Tibial nerve (tissue), 4 donors: ENCODE measurements at regions not wholly inside any gene's neighbourhood (a gene's known extent, or its start where the extent isn't known, plus 50 kb on each side); places are given as distances from the start of the nearest gene placed in this dataset.

ENCODE experiments used
- CTCF ChIP-seq, 5 experiments: fragments of 200-600 bp in 3 of 5; fragments of 450-650 bp in 2 of 5; sonication (generic) in 3 of 5; IDR thresholded peaks; one replicate each; pipeline ENCODE4 v1.5.1; 2016 to 2019; ENCODE audit warnings: antibody characterized with exemption in 5 of 5, mild to moderate bottlenecking in 3 of 5, moderate library complexity in 2 of 5
- EP300 ChIP-seq, 2 donors: sonication (generic); formaldehyde crosslinking; IDR thresholded peaks; one replicate each; pipeline ENCODE4 v1.6.1; 2017; ENCODE audit warnings: antibody characterized with exemption in 2 of 2, mild to moderate bottlenecking in 1 of 2
- POLR2A ChIP-seq, 2 donors: fragments of 450-650 bp; IDR thresholded peaks; one replicate each; pipeline ENCODE4 v1.6.1; 2017; ENCODE audit warnings: antibody characterized with exemption in 2 of 2, mild to moderate bottlenecking in 2 of 2, moderate library complexity in 2 of 2

GRCh38 chr2:154911729-154912128 is 213.2 kb downstream of the KCNJ3 start:
- TF ChIP-seq CTCF (IDR thresholded peaks at IDR 0.05) (no peak), POLR2A (IDR thresholded peaks at IDR 0.05) (no peak), EP300 (IDR thresholded peaks at IDR 0.05) (no peak)
